GM18499 (cell line): ENCODE measurements at regions not wholly inside any gene's neighbourhood (a gene's known extent, or its start where the extent isn't known, plus 50 kb on each side); places are given as distances from the start of the nearest gene placed in this dataset.
"Not testable (repeated sequence)": the region's sequence is repeated elsewhere in the genome, so short reads cannot be mapped to it uniquely, and the experiment has no call there.

Source experiments
- ATAC-seq: cut with Tn5 transposase; IDR thresholded peaks from one replicate; pipeline ENCODE4 v1.9.1; 2021; ENCODE audit warnings: moderate number of reproducible peaks; ENCODE audit not compliant: insufficient read depth, unreplicated experiment

DNA sequence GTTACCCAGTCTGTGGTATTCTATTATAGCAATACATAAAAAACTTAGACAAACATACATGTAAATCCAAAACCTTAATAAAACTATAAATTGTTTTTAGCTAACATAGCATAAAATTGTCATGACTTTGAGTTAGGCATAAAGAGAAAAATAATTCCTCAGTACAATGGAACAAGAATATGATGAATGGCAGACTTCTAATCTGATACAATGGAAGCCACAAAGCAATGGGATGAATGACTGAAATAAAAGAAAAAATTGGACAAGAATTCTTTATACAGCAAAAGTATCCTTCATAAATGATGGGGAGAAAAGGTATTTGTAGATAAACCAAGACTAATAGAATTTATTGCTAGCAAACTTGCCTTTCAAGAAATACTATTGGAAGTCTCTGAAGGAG lies 524.2 kb downstream of the GABRG2 start:
- no peak for ATAC-seq

- peak; percentile 58 for ATAC-seq
These were observed 526.3 kb downstream of the GABRG2 start for GRCh38 chr5:162593881-162594280.

- ATAC-seq: no peak
These were observed 536.0 kb downstream of the GABRG2 start for GRCh38 chr5:162603443-162604070.

GRCh38 chr5:162607879-162608278 lies 540.3 kb downstream of the GABRG2 start:
- no peak for ATAC-seq

GRCh38 chr5:162621726-162622263 lies 554.2 kb downstream of the GABRG2 start:
- not testable (repeated sequence) for ATAC-seq

DNA sequence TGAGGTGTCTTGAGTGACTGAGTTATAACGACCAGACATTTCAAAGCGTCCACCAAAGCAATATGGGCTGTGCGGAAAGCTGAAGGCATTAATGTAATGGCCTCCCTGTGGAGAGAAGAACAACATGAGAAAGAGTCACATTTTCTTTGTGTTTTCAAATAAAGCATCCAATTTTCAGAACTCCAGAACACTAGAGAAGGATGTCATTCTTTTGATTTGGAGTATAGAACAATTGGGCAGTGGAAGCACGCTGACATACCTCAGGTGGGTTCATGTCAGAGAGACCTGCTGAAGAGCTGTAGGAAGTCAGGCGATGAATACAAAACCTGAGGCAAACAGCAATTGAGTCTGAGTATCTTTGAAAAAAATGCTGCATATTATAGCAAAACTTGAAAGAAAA lies 556.5 kb downstream of the GABRG2 start:
- no peak for ATAC-seq

DNA sequence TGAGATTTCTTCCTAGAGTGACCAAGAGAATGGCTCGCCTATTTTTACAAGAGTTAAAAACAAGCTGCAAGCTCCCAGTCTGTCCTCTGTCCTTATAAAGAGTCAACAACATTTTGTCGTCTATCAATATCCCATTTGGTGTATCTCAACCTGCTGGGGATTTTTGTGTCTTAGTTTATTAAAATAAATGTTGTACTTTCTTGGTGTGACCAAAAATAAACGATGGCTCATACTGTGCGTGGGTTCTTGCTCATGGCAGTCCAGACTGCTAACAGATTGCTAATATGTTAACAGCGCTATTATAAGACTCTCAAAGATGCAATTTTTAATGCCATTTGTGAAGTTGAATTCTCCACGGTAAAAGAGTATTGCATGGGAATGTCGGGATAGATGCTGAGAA lies 569.9 kb downstream of the GABRG2 start:
- no peak for ATAC-seq

DNA sequence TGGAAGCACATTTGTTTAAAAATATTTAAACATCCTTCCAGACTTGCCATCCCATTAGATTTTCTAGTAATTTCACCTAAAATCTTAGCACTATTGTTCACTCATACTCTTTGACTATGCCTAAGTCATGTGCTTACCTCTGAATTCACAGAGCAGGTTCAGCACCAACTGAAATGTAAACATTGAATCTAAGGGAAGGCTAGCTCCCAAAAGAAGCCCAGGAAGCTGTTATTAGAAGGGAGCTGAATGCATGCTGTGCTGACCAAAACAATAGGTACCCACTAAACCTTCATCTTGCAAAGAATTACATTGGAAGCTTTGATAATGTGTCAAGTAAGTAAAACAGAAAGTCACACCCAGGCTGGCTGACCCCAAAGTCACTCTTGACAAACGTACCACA lies 571.3 kb downstream of the GABRG2 start:
- ATAC-seq: no peak

- no peak for ATAC-seq
These were observed 573.7 kb downstream of the GABRG2 start for GRCh38 chr5:162641142-162641813.

GRCh38 chr5:162654661-162655405 lies 587.3 kb downstream of the GABRG2 start:
- ATAC-seq: no peak

- no peak for ATAC-seq
These were observed 589.5 kb downstream of the GABRG2 start for GRCh38 chr5:162657076-162657475.

- no peak for ATAC-seq
These were observed 597.3 kb downstream of the GABRG2 start for GRCh38 chr5:162664846-162665245.

GRCh38 chr5:162668926-162669325 lies 601.4 kb downstream of the GABRG2 start:
- no peak for ATAC-seq

GRCh38 chr5:162672061-162672460 lies 604.5 kb downstream of the GABRG2 start:
- ATAC-seq: no peak

DNA sequence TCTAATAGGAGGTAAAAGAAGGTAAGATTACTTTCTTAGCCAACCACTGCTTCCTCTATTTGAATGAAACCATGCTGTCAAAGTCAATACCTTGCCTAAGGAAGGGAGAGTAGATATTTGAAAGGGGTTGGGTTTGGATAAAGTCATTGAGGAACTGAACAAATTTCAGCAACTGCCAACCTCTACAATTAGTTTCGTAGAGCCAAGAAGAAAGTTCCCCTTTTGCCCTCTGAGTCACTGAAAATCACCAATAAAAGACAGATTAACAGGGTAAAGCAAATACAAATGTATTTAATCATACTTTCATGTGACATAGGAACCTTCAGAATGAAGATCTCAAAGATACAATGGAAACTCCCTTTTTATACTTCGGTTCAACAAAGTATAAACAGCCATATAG lies 615.7 kb downstream of the GABRG2 start:
- ATAC-seq: no peak

DNA sequence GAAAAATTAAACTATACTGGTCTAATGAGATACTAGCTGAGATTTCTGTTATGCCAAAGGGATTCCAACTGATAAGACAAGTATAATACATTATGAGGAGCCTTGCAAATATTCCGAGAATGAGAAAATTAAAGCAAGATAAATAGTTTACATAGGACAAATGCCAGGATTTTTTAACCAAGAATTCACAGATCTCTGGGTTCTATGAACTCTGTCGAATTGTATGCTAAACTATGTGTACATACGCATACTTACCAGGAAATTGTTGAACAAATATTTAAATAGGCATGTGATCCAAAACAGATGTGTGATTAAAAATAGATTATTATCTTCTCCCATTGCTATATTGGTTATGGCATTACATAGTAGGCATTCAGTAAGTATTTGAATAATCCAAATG lies 616.6 kb downstream of the GABRG2 start:
- no peak for ATAC-seq

- no peak for ATAC-seq
These were observed 617.7 kb downstream of the GABRG2 start for GRCh38 chr5:162685302-162685701.

DNA sequence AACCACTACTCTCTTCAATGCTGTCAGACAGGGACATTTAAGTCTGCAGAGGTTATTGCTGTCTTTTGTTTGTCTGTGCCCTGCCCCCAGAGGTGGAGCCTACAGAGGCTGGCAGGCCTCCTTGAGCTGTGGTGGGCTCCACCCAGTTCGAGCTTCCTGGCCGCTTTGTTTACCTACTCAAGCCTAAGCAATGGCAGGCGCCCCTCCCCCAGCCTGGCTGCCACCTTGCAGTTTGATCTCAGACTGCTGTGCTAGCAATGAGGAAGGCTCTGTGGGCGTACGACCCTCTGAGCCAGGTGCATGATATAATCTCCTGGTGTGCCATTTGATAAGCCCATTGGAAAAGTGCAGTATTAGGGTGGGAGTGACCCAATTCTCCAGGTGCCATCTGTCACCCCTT lies 628.7 kb downstream of the GABRG2 start:
- ATAC-seq: not testable (repeated sequence)

DNA sequence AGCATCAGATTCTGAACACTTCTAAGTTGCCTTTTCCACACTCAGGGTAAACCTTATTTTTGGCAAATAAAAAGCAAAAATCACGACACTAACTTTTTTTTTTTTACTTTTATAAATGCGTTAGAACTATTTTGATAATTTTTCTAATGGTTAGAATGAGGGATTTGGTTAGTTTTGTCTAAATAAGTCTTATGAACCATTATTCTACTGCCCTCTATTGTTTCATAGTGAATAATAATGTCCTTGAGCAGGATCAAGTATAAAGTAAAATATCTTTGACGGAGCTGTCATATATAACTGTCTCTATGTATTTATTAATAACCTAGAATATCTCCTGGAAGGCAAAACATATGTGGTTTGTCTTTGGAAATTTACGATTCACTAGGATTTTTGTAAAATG lies 631.8 kb downstream of the GABRG2 start:
- no peak for ATAC-seq

- no peak for ATAC-seq
These were observed 636.3 kb downstream of the GABRG2 start for GRCh38 chr5:162703914-162704313.

- ATAC-seq: no peak
These were observed 643.7 kb downstream of the GABRG2 start for GRCh38 chr5:162711244-162711643.
